Activated T-cell treated with anti-CD3 and anti-CD28 coated beads, Interleukin-2, amount 50 U/mL, for 24 hours (primary cell): ENCODE measurements at regions not wholly inside any gene's neighbourhood (a gene's known extent, or its start where the extent isn't known, plus 50 kb on each side); places are given as distances from the start of the nearest gene placed in this dataset.
A peak's percentile ranks its signal among the peaks of the same experiment; 100 is the strongest.

Source experiments
- DNase-seq: peaks from one replicate; pipeline ENCODE4 v3.0.0-alpha.2; 2020
- H3K27ac Mint-ChIP-seq: 2 replicates; pipeline ENCODE4 v1.8.0; 2020; ENCODE audit warnings: mild to moderate bottlenecking, mixed read lengths
- H3K27me3 Mint-ChIP-seq: 2 replicates; pipeline ENCODE4 v1.8.0; 2020; ENCODE audit warnings: mixed read lengths
- H3K36me3 Mint-ChIP-seq: 2 replicates; pipeline ENCODE4 v1.8.0; 2020; ENCODE audit warnings: low read depth, mixed read lengths
- H3K4me1 Mint-ChIP-seq: 2 replicates; pipeline ENCODE4 v1.8.0; 2020; ENCODE audit warnings: low read depth, mixed read lengths
- H3K4me3 Mint-ChIP-seq: 2 replicates; pipeline ENCODE4 v1.8.0; 2020; ENCODE audit warnings: mild to moderate bottlenecking, moderate library complexity, mixed read lengths
- H3K9me3 Mint-ChIP-seq: 2 replicates; pipeline ENCODE4 v1.8.0; 2020; ENCODE audit warnings: mixed read lengths

DNA sequence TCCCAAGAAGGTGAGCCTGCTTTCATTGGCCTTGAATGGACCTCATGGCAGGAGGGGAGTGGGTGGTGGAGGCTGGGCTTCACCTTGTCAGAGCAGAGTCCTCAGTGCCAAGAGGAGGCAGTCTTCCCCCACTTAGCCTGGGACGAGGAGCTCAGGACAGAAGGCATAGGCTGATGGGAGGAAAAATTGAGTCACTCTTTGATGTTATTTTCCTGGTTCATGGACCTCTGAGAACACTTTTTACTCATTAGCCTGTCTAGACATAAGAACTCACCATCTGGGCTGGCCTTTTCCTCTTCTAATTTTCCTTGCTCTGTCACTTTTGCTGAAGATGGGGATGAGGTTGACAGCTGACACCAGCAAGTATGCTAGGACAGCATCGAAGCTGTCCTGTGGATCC is 225.7 kb upstream of the TNP1 start:
- H3K27me3 Mint-ChIP-seq, result peaks cover 14% of the 10 kb centered on the region
- H3K27ac Mint-ChIP-seq, result peak overlapping the region; percentile 80
- no peak for DNase-seq
- no peak overlapping the region for H3K4me3 Mint-ChIP-seq
- H3K4me1 Mint-ChIP-seq, result peaks cover 45% of the 10 kb centered on the region
- no peaks in the 10 kb centered on the region for H3K36me3 Mint-ChIP-seq
- H3K9me3 Mint-ChIP-seq, result no peaks in the 10 kb centered on the region

DNA sequence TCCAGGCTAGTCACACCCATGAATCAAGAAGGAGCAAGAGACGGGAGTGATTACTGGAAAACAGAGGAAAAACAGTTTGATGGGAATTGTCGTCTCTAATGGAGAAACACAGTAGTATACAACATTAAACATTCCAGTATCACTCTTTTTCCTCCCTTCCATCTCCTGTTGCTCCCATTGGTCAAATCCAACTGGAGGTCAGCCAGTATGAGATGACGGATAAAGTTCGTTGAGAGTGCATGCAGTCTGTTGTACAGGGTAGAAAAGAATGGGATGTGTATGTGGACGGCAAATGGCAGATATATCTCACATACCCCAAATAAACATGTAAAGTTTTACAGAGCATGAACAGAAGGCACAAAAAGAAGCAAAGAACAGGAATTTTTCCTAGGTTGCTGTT is 221.9 kb upstream of the TNP1 start:
- Mint-ChIP-seq H3K9me3 (no peaks in the 10 kb centered on the region), H3K27me3 (peaks cover 14% of the 10 kb centered on the region)
- DNase-seq, result no peak

DNA sequence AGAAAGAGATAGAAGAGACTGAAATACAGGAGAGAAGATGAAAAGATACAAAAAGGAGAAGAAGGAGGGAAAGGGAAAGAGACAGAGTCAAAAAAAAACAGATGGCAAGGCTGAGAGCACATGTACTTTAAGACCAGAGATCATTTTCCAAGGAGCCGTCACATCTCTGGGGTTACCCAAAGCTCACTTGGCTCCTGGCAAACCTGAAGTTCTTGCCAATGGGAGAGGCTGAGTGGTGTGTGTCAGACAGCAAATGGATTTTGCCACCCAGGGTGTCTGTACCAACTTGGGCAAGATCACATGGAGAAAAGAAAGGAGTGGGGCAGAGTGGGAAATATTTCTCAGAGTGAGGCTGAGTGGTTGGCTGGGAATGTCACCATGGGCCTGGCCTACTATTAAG is 219.3 kb upstream of the TNP1 start:
- H3K9me3 Mint-ChIP-seq, result no peaks in the 10 kb centered on the region
- DNase-seq, result no peak
- no peak overlapping the region for H3K27ac Mint-ChIP-seq
- peaks cover 11% of the 10 kb centered on the region for H3K27me3 Mint-ChIP-seq
- no peaks in the 10 kb centered on the region for H3K36me3 Mint-ChIP-seq
- H3K4me1 Mint-ChIP-seq, result peaks cover 18% of the 10 kb centered on the region
- H3K4me3 Mint-ChIP-seq, result no peak overlapping the region

More for the DNA sequence above, 221.9 kb upstream of the TNP1 start:
- Mint-ChIP-seq H3K36me3 (no peaks in the 10 kb centered on the region), H3K27ac (no peak overlapping the region), H3K4me1 (peaks cover 29% of the 10 kb centered on the region), H3K4me3 (no peak overlapping the region)

DNA sequence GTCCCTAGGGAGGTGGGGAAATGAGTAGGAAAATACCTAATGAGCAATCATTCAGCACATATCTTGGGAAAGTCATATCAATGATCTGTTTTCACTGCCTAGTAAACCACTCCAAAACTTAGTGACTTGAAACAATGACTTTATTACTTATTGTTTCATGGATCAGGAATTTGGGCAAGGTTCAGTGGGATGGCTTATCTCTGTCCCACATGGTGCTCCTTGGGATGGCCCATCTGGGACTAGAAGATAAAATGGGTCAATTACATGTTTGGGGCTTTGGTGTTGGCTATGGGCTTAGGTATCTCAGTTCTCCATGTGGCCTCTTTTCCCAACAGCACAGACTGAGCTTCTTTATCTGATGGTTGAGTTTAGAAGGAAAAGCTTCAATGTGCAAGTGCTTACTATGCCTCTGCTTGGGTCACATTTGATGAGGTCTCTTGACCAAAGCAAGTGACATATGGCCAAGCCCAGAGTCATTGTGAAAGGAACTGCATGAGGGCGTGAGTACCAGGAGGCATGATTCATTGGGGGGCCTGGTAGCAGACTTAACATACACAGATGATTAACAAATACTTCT is 218.1 kb upstream of the TNP1 start:
- peaks cover 18% of the 10 kb centered on the region for H3K4me1 Mint-ChIP-seq
- H3K36me3 Mint-ChIP-seq, result no peaks in the 10 kb centered on the region
- no peak overlapping the region for H3K27ac Mint-ChIP-seq
- H3K27me3 Mint-ChIP-seq, result peaks cover 4% of the 10 kb centered on the region
- no peaks in the 10 kb centered on the region for H3K9me3 Mint-ChIP-seq
- H3K4me3 Mint-ChIP-seq, result no peak overlapping the region
- no peak for DNase-seq

DNA sequence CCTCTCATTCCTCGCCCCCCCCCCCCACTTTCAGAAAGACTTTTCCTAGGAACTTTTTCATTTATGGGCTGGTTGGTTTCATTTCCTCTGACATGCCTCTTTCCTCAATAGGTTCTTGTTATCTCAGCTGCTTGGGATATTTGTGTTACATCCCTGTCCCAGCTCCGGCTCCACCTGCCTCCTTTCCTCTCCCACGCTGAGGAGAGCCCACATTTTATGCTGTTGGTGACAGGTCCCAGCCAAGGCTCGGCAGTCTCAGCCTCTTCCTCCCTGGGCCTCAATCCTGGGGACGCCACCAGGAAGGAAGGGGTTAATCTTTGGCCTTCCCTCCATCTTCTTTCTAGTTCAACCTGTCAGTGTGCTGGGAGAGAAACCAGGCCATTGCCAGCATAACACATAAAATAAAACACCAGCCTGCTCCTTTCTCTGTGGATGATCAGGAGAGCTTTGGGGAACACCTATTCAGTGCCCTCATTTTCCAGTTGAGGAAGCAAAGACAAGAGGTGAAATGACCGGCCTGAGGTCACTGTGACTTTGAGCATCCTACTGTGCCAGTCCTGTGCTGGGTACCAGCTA is 216.9 kb upstream of the TNP1 start:
- peaks cover 2% of the 10 kb centered on the region for H3K27me3 Mint-ChIP-seq
- H3K4me1 Mint-ChIP-seq, result peaks cover 18% of the 10 kb centered on the region
- H3K4me3 Mint-ChIP-seq, result no peak overlapping the region
- no peak overlapping the region for H3K27ac Mint-ChIP-seq
- H3K9me3 Mint-ChIP-seq, result no peaks in the 10 kb centered on the region
- DNase-seq, result no peak
- no peaks in the 10 kb centered on the region for H3K36me3 Mint-ChIP-seq

DNA sequence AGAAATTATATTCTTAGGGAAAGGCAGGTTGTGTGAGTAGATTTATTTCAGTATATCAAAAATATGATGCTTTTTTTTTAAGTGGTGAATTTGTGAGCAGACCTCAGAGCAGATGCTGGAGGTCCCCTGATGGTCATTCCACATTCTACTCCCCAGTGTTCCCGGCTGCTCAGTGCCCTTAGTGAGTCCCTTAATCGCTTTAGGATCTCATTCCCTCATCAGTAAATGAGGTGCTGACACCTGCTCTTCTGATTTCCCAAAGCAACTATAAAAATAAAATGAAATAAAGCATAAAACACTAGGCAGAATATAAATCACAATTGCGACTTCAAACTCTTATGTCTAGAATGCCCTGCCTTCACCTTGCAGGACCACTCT is 216.2 kb upstream of the TNP1 start:
- H3K4me1 Mint-ChIP-seq, result peaks cover 18% of the 10 kb centered on the region
- no peaks in the 10 kb centered on the region for H3K9me3 Mint-ChIP-seq
- H3K4me3 Mint-ChIP-seq, result no peak overlapping the region
- H3K27ac Mint-ChIP-seq, result no peak overlapping the region
- no peaks in the 10 kb centered on the region for H3K36me3 Mint-ChIP-seq
- DNase-seq, result no peak
- H3K27me3 Mint-ChIP-seq, result no peaks in the 10 kb centered on the region

DNA sequence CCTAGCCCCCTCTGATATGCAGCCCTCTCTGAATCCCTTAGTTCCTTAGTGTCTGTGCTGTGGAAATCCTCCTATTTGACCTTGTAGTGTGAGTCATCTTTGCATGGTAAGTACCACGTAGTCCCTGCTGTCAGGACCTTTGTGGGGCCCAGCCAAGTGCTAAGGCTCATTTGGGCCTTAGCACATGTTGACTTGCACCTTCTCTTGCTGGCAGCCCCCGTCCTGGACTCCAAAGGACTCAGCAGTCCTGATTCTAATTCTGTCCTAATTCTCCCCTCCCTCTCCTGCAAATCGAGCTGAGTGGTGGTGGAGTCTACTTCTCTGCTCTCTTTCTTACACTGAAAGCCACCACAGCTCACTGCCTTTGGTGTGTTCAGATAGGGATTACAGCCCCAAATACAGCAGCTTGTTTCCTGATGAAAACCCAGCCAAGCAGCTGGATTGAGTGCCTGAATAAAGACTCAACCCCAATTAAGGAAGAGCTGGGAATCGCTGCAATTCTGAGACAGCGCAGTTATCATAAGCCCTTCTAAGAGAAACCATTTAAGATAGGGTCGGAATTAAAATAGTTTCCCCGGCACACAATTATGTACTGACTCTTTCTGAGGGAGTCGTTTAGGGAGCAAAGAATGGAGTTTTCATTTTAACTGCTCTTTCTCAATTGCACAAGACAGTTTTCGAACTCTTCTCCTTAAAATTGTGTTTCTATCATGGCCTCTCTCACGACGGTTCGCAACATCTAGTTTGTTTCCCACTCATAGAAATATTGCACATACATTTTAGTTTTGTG is 215.6 kb upstream of the TNP1 start:
- no peaks in the 10 kb centered on the region for H3K27me3 Mint-ChIP-seq
- no peaks in the 10 kb centered on the region for H3K36me3 Mint-ChIP-seq
- peaks cover 18% of the 10 kb centered on the region for H3K4me1 Mint-ChIP-seq
- DNase-seq, result no peak
- no peak overlapping the region for H3K27ac Mint-ChIP-seq
- no peak overlapping the region for H3K4me3 Mint-ChIP-seq
- no peaks in the 10 kb centered on the region for H3K9me3 Mint-ChIP-seq

DNA sequence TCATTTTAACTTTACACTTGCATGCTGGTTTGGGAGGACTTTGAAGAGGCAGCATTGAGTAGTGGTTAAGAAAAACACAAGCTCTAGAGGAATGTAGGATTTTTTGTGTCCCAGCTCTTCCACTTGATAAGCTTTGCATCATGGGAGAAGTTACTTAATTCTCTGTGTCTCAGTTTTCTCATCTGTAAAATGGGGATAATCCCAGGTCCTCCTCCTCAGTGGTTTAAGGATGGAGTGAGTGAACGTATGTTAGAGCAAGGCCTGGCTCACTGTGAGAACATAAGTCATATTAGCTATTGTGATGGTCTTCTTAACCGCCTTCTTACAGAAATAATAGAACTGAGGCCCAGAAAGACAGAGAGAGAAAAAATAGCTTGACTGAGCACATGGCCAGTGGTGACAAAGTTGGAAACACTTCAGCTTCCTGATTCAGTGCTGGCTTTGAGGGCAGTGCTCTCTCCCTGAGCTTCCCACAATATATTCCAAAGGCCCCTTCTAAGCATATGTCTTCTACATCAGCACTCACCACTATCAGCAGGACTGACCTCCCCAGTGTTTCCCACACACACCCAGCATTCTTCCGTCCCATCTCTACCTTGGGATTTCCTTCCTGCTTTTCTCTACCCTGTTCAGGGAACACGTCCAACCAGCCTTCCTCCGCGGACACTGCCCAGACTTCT is 214.9 kb upstream of the TNP1 start:
- Mint-ChIP-seq H3K9me3 (no peaks in the 10 kb centered on the region), H3K36me3 (no peaks in the 10 kb centered on the region), H3K4me1 (peaks cover 18% of the 10 kb centered on the region), H3K27me3 (no peaks in the 10 kb centered on the region), H3K4me3 (no peak overlapping the region), H3K27ac (no peak overlapping the region)
- DNase-seq, result no peak

DNA sequence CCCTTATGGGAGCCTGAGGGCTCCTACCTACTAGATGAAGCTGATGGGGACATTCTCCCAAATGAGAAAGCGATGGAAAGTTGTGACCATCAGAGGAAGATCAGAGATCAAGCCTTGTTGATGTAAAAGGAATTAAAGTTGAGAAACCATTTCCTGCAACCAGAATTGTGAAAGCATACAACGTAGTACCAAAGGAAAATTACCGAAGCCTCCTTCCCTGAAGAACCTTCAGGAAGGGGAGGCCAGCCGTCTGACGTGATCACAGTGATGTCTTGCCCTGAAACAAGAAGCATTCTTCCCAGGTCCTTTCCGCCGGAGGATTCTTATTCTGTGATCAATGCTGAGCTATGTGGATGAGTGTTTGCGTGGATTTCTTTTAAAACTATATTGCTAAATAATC is 211.6 kb upstream of the TNP1 start:
- Mint-ChIP-seq H3K9me3 (peaks cover 4% of the 10 kb centered on the region), H3K27ac (no peak overlapping the region), H3K27me3 (no peaks in the 10 kb centered on the region), H3K4me1 (peaks cover 6% of the 10 kb centered on the region), H3K36me3 (no peaks in the 10 kb centered on the region), H3K4me3 (no peak overlapping the region)
- no peak for DNase-seq

DNA sequence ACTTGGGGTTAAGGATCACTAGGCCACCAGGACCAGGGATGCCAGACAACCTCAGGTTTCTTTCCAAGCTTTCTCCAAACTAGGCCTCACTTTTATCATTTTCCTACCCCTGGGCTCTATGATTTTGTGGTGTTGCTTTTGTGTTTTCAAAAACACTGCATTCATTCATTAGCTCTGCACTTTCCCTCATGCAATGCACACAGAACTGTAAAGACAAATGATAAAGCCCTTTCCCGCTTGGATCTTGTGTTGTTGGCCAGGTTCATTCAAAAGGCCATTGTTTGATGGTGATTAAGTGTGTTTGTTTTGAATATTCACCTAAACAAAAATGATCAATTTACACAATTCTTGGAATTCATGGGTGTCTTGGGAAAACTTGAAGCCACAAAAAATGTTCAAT is 210.7 kb upstream of the TNP1 start:
- Mint-ChIP-seq H3K4me1 (peaks cover 6% of the 10 kb centered on the region), H3K9me3 (peaks cover 4% of the 10 kb centered on the region), H3K36me3 (no peaks in the 10 kb centered on the region), H3K4me3 (no peak overlapping the region), H3K27ac (no peak overlapping the region), H3K27me3 (peaks cover 2% of the 10 kb centered on the region)
- no peak for DNase-seq

DNA sequence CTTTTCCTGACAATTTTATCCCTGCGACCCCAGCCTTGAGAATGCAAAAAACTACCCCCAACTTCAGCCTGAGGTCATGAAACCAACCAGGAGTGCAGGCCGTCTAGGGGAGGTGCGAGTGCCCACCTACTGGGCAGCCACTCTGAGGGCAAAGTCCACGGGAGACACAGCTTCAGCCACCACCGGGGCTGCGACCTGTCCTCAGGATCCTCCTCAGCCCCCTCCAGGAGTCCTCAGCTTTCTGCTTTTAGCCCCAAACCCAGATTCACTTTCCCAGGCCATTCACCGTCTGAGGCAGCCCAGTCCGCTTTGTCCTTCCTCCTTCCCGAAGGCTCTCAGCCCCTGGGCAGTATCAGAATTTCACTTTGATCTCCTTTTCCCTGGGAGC is 210.2 kb upstream of the TNP1 start:
- DNase-seq, result no peak
- no peak overlapping the region for H3K4me3 Mint-ChIP-seq
- peaks cover 4% of the 10 kb centered on the region for H3K9me3 Mint-ChIP-seq
- peaks cover 2% of the 10 kb centered on the region for H3K27me3 Mint-ChIP-seq
- no peak overlapping the region for H3K27ac Mint-ChIP-seq
- H3K36me3 Mint-ChIP-seq, result no peaks in the 10 kb centered on the region
- peaks cover 2% of the 10 kb centered on the region for H3K4me1 Mint-ChIP-seq

DNA sequence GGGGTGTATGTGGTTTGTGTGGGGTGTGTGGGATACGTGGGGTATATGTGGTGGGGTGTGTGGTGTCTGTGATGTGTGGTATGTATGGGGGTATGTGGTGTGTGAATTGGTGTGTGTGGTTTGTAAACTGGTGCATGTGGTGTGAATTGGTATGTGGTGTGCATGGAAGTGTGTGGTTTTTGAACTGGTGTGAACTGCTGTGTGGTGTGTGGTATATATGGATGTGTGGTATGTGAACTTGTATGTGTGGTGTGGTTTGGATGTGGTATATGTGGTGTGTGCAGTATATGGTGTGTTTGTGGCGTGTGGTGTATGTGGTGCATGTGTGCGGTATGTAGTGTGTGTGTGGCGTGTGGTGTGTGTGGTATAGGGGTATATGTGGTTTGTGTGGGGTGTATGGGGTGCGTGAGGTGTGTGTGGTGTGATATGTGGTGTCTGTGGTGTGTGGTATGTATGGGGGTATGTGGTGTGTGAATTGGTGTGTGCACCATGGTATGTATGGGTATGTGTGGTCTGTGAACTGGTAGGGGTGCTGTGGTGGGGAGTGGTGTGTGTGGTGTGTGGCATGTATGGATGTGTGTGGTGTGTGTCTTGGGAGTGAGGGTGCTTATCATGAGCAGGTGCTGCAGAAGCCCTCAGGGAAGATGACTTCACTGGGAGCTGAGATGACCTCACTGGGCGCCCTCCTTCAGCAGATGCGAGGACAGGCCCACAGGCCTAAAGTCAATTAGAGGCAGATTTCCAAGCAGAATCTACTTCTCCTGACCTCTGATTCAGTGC is 209.6 kb upstream of the TNP1 start:
- Mint-ChIP-seq H3K4me3 (no peak overlapping the region), H3K27me3 (peaks cover 2% of the 10 kb centered on the region), H3K4me1 (no peaks in the 10 kb centered on the region), H3K27ac (no peak overlapping the region), H3K9me3 (peaks cover 4% of the 10 kb centered on the region), H3K36me3 (no peaks in the 10 kb centered on the region)
- DNase-seq, result no peak

DNA sequence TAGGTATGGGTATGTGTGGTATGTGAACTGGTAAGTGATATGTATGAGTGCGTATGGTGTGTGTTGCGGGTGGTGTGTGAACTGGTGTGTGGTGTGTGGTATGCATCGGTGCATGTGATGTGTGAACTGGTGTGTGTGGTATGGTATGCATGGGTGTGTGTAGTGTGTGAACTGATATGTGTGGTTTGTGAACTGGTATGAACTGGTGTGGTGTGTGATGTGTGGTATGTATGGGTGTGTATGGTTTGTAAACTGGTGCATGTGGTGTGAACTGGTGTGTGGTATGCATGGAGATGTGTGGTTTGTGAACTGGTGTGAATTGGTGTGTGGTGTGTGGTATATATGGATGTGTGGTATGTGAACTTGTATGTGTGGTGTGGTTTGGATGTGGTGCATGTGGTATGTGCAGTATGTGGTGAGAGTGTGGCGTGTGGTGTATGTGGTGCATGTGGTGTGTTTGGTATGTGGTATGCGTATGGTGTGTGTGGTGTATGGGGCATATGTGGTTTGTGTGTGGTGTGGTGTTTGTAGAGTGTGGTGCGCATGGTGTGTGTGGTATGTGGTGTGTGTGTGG is 208.9 kb upstream of the TNP1 start:
- Mint-ChIP-seq H3K4me3 (no peak overlapping the region), H3K9me3 (peaks cover 4% of the 10 kb centered on the region)
- DNase-seq, result no peak

DNA sequence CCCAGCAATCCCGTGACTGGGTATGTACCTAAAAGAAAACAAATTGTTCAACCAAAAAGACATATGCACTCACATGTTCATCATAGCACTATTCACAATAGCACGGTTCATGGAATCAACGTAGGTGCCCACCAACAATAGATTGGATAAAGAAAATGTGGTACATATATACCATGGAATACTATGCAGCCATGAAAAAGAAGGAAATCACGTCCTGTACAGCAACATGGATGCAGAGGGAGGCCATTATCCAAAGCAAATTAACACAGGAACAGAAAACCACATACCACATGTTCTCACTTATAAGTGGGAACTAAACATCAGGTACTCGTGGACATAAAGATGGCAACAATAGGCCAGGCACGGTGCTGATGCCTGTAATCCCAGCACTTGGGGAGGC is 207.9 kb upstream of the TNP1 start:
- Mint-ChIP-seq H3K27ac (no peak overlapping the region), H3K27me3 (peaks cover 8% of the 10 kb centered on the region), H3K9me3 (peaks cover 4% of the 10 kb centered on the region), H3K36me3 (no peaks in the 10 kb centered on the region), H3K4me1 (no peaks in the 10 kb centered on the region), H3K4me3 (no peak overlapping the region)
- DNase-seq, result no peak

More for the DNA sequence above, 208.9 kb upstream of the TNP1 start:
- no peaks in the 10 kb centered on the region for H3K4me1 Mint-ChIP-seq
- no peaks in the 10 kb centered on the region for H3K36me3 Mint-ChIP-seq
- H3K27ac Mint-ChIP-seq, result no peak overlapping the region
- H3K27me3 Mint-ChIP-seq, result peaks cover 2% of the 10 kb centered on the region
